Endothelial cell of umbilical vein (primary cell): ENCODE measurements at regions not wholly inside any gene's neighbourhood (a gene's known extent, or its start where the extent isn't known, plus 50 kb on each side); places are given as distances from the start of the nearest gene placed in this dataset.

Source experiments
- BruUV-seq: library from RNA; stranded (reverse); fragments of 400-500 nt; replicated peaks from 2 replicates; lab custom pipeline; 2021; lab: Mats Ljungman, UMichigan
- CTCF ChIA-PET: fragments of 300-600, 350-600 bp; sonication (Branson Sonifier 250); formaldehyde crosslinking; loops from one replicate; lab custom pipeline; 2021; ENCODE audit warnings: antibody characterized with exemption, inconsistent platforms; lab: Charles Lee
- POLR2A ChIA-PET: fragments of 300-600, 350-600 bp; sonication (Branson Sonifier 250); formaldehyde crosslinking; loops from one replicate; lab custom pipeline; 2021; ENCODE audit warnings: antibody characterized with exemption, inconsistent platforms; lab: Charles Lee
- DNase-seq: peaks from one replicate; pipeline ENCODE4 v3.0.0-alpha.2; 2011; ENCODE audit warnings: low read depth, low spot score
- FAIRE-seq: peaks from 2 replicates; lab custom pipeline; 2011; peaks lifted over from hg19 to GRCh38; lab: Jason Lieb, UNC
- H2AFZ ChIP-seq: 2 replicates; pipeline ENCODE4 v1.6.0; 2012; ENCODE audit warnings: low read depth, low read length, control low read depth, inconsistent platforms
- H3K27ac ChIP-seq: 2 replicates; pipeline ENCODE4 v1.5.1; 2011; ENCODE audit warnings: low read depth, mild to moderate bottlenecking, control low read depth, low read length, moderate library complexity; ENCODE audit not compliant: insufficient read depth
- H3K27me3 ChIP-seq, 2 experiments: 2 replicates each; pipeline versions ENCODE4 v1.6.0 to v1.6.1; 2011; ENCODE audit warnings: low read length in 2 of 2, mixed read lengths in 1 of 2; ENCODE audit not compliant: control insufficient read depth in 2 of 2, insufficient read depth in 2 of 2
- H3K36me3 ChIP-seq, 2 experiments: 2 replicates in 1 of 2; 3 replicates in 1 of 2; pipeline ENCODE4 v1.5.1; 2011; ENCODE audit warnings: low read length in 2 of 2, mild to moderate bottlenecking in 1 of 2, moderate library complexity in 1 of 2; ENCODE audit not compliant: control insufficient read depth in 2 of 2, insufficient read depth in 2 of 2; ENCODE audit errors: extremely low read depth in 1 of 2
- H3K4me1 ChIP-seq: 3 replicates; pipeline ENCODE4 v1.5.1; 2011; ENCODE audit warnings: mild to moderate bottlenecking, low read length; ENCODE audit not compliant: control insufficient read depth, insufficient read depth; ENCODE audit errors: extremely low read depth
- H3K4me2 ChIP-seq: 2 replicates; pipeline ENCODE4 v1.6.1; 2011; ENCODE audit warnings: low read length, control low read depth, mixed read lengths; ENCODE audit not compliant: insufficient read depth
- H3K4me3 ChIP-seq, 3 experiments: fragments of 200-600 bp in 1 of 3; sonication (generic), shearing (Covaris generic) in 1 of 3; replicated peaks in 1 of 3; 2 replicates each; pipeline ENCODE4 v1.5.1; 2011 to 2016; ENCODE audit warnings: control low read depth in 3 of 3, low read length in 3 of 3, mild to moderate bottlenecking in 2 of 3, inconsistent platforms in 1 of 3, low read depth in 1 of 3, moderate library complexity in 1 of 3; ENCODE audit not compliant: insufficient read depth in 1 of 3
- H3K79me2 ChIP-seq: 2 replicates; pipeline ENCODE4 v1.6.0; 2012; ENCODE audit warnings: low read length, inconsistent platforms; ENCODE audit not compliant: control insufficient read depth, insufficient read depth
- H3K9ac ChIP-seq: replicated peaks from 2 replicates; pipeline ENCODE3; 2011; ENCODE audit warnings: low read length, control low read depth; ENCODE audit not compliant: insufficient read depth; ENCODE audit errors: extremely low read depth
- H3K9me1 ChIP-seq: replicated peaks from 3 replicates; pipeline ENCODE4 v1.6.0; 2011; ENCODE audit warnings: mild to moderate bottlenecking, low read length; ENCODE audit not compliant: control insufficient read depth, insufficient read depth; ENCODE audit errors: extremely low read depth
- H3K9me3 ChIP-seq: replicated peaks from 2 replicates; pipeline ENCODE4 v1.5.1; 2012; ENCODE audit warnings: low read length, inconsistent platforms; ENCODE audit not compliant: control insufficient read depth, insufficient read depth
- H4K20me1 ChIP-seq: replicated peaks from 2 replicates; pipeline ENCODE3; 2011; ENCODE audit warnings: mild to moderate bottlenecking, low read length; ENCODE audit not compliant: control insufficient read depth, insufficient read depth; ENCODE audit errors: extremely low read depth
- CTCF ChIP-seq, 2 donors: IDR thresholded peaks; 1 replicate in 1 of 2; 2 replicates in 1 of 2; pipeline ENCODE4 v1.5.1; 2011; ENCODE audit warnings: low read length in 2 of 2, mild to moderate bottlenecking in 2 of 2, moderate library complexity in 2 of 2, control low read depth in 1 of 2, inconsistent platforms in 1 of 2, low read depth in 1 of 2; ENCODE audit not compliant: insufficient read depth in 1 of 2; ENCODE audit errors: extremely low read depth in 1 of 2
- EZH2 ChIP-seq: IDR thresholded peaks from 2 replicates; pipeline ENCODE4 v1.6.1; 2012; ENCODE audit warnings: borderline replicate concordance, low read depth, mild to moderate bottlenecking, moderate library complexity, low read length, inconsistent platforms; ENCODE audit not compliant: severe bottlenecking
- FOS ChIP-seq: IDR thresholded peaks from 2 replicates; pipeline ENCODE4 v1.6.1; 2011; ENCODE audit warnings: mild to moderate bottlenecking, low read length, moderate library complexity, borderline replicate concordance; ENCODE audit not compliant: insufficient read depth
- GATA2 ChIP-seq: IDR thresholded peaks from 2 replicates; pipeline ENCODE4 v1.7.0; 2011; ENCODE audit warnings: low read depth, mild to moderate bottlenecking, moderate library complexity, mixed read lengths, low read length; ENCODE audit not compliant: insufficient read length, insufficient read depth
- JUN ChIP-seq: IDR thresholded peaks from 2 replicates; pipeline ENCODE4 v1.6.1; 2011; ENCODE audit warnings: borderline replicate concordance, low read depth; ENCODE audit not compliant: insufficient read length, insufficient read depth
- MAX ChIP-seq: IDR thresholded peaks from 2 replicates; pipeline ENCODE4 v1.6.1; 2011; ENCODE audit not compliant: insufficient read depth, insufficient read length
- MYC ChIP-seq: IDR thresholded peaks from one replicate; pipeline ENCODE4 v1.6.1; 2011; ENCODE audit warnings: mild to moderate bottlenecking, low read depth, low read length
- POLR2A ChIP-seq: IDR thresholded peaks from 2 replicates; pipeline ENCODE4 v1.6.1; 2012; ENCODE audit warnings: low read depth, mild to moderate bottlenecking, control low read depth, low read length
- POLR2AphosphoS5 ChIP-seq: IDR thresholded peaks from 2 replicates; pipeline ENCODE4 v1.6.1; 2012; ENCODE audit warnings: low read depth, mild to moderate bottlenecking, control low read depth, low read length, moderate library complexity; ENCODE audit not compliant: insufficient read depth
- dilution Hi-C: fragments of 300-500 bp; cut with MboI; formaldehyde crosslinking; loops from one replicate; pipeline ENCODE4 v1.15.0; 2019; ENCODE audit warnings: low sequenced_read_pairs; ENCODE audit not compliant: extremely low pct_ligation_motif_present
- intact Hi-C: fragments of 100-400 bp; cut with micrococcal nuclease; formaldehyde crosslinking; loops from one replicate; pipeline ENCODE4 v1.10.0; 2022

GRCh38 chr6:149203509-149203908 lies 114.0 kb upstream of the TAB2 start:
- BruUV-seq, result no TSS peak
- POLR2A ChIA-PET, result no interaction called here
- H3K4me1 ChIP-seq, result no peaks in the 10 kb centered on the region

More at GRCh38 chr6:149203509-149203908, 114.0 kb upstream of the TAB2 start:
- no peak overlapping the region for H2AFZ ChIP-seq
- H3K4me3 ChIP-seq, result no peak overlapping the region
- no peak overlapping the region for H3K9ac ChIP-seq
- no peak overlapping the region for H3K27ac ChIP-seq
- intact Hi-C loops, result no loop called here
- no peaks in the 10 kb centered on the region for H3K9me3 ChIP-seq
- H3K79me2 ChIP-seq, result no peaks in the 10 kb centered on the region
- TF ChIP-seq GATA2 (no peak), CTCF (IDR thresholded peaks at IDR 0.05; ENCODE audit: extremely low read depth in 1 of 2, insufficient read depth in 1 of 2, low read depth in 1 of 2, low read length in 2 of 2) (no peak), JUN (no peak), FOS (no peak), MYC (no peak), EZH2 (no peak), POLR2A (no peak), MAX (no peak), POLR2AphosphoS5 (no peak)
- no peak overlapping the region for H3K4me2 ChIP-seq
- H3K9me1 ChIP-seq, result no peaks in the 10 kb centered on the region
- no peaks in the 10 kb centered on the region for H3K27me3 ChIP-seq
- no peaks in the 10 kb centered on the region for H4K20me1 ChIP-seq
- FAIRE-seq (no peak), DNase-seq (no peak)
- H3K36me3 ChIP-seq, result no peaks in the 10 kb centered on the region
- dilution Hi-C loops, result no loop called here
- CTCF ChIA-PET, result interaction anchor here (0.6 kb wide), 1 partner anchor 25 kb away, joined by 3 read pairs; no protein-coding TSS in a partner anchor
